ENCODE measurements at regions not wholly inside any gene's neighbourhood (a gene's known extent, or its start where the extent isn't known, plus 50 kb on each side); places are given as distances from the start of the nearest gene placed in this dataset.
A peak's percentile ranks its signal among the peaks of the same experiment; 100 is the strongest.

DNA sequence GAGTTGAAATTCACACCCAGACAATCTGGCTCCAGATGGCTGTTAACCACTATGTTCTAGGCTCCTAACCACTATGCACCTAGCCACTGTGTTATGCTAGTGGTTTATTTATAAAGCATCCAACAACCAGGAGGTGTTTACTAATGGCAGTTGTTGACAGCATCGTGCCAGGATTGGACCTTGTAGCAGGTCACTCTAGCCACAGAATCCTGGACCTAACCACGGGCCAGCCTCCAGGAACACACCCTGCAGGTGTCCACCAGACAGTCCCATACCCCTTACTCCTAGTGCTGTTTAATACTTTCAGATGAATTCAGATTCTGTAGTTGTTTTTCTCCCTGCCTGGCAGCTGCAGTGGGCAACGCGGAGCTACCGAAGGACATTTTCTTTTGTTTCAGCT lies 109.4 kb upstream of the MYL2 start:
- TF ChIP-seq, protein P1, sequence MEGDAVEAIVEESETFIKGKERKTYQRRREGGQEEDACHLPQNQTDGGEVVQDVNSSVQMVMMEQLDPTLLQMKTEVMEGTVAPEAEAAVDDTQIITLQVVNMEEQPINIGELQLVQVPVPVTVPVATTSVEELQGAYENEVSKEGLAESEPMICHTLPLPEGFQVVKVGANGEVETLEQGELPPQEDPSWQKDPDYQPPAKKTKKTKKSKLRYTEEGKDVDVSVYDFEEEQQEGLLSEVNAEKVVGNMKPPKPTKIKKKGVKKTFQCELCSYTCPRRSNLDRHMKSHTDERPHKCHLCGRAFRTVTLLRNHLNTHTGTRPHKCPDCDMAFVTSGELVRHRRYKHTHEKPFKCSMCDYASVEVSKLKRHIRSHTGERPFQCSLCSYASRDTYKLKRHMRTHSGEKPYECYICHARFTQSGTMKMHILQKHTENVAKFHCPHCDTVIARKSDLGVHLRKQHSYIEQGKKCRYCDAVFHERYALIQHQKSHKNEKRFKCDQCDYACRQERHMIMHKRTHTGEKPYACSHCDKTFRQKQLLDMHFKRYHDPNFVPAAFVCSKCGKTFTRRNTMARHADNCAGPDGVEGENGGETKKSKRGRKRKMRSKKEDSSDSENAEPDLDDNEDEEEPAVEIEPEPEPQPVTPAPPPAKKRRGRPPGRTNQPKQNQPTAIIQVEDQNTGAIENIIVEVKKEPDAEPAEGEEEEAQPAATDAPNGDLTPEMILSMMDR (conservative IDR thresholded peaks at IDR 0.05) = no peak
- no peak overlapping the region for H3K27ac ChIP-seq

DNA sequence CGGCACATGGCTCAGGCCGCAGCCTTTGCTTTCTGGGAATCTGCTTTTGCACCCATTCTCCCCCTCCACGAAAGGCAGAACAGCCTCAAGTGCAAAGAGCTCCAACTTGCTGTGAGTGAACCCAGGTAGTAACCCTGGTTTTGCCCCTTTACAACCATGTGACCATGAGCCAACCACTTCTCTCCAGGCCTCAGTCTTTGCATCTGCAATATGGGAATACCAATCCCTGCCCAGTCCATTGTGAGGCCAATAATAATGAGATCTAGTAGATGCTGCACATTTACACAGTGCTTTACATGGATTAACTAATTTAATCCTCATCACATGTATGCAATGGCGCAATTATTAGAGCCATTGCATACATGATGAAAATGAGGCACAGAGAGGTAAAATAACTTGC lies 108.9 kb upstream of the MYL2 start:
- TF ChIP-seq, protein P1 (conservative IDR thresholded peaks at IDR 0.05) = no peak
- H3K27ac ChIP-seq = no peak overlapping the region

DNA sequence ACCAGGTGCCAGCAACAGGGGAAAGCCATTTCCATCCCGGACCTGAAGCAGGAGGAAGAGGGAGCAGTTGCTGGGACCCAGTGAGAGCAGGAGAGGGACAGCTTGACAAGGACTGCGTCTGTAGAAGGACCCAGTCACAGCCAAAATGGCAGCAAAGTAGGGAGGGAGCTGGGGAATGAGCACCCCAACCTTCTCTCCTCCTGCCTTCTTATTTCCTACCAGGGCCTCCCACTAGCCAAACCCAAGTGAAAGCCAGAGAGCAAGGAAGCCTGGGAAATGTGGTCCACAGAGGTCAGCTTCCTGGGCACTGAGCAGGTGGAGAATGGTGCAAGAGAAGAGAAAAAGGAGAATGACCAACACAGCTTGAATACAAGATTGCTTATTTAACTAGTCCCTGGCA lies 108.5 kb upstream of the MYL2 start:
- no peak overlapping the region for H3K27ac ChIP-seq
- TF ChIP-seq, protein P1 (conservative IDR thresholded peaks at IDR 0.05) = no peak

DNA sequence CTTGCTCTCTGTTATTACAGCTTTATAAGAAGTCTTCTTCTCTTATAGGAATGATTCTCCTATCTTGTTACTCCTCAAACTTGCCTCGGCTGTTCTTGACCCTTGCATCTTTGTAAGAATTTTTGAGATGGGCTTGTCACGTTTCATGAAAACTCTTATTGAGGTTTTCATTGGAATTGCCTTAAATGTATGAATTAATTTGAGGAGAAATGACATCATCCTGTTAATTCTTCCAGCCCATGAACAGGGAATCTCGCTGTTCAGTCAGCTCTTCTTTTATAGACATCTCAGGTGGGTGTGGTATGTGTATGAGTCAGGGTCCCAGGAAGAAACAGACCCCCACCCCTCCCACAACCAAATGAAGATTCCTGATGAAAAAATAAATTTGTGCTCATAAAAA lies 107.1 kb upstream of the MYL2 start:
- TF ChIP-seq, protein P1 (conservative IDR thresholded peaks at IDR 0.05) = no peak
- H3K27ac ChIP-seq = no peak overlapping the region

DNA sequence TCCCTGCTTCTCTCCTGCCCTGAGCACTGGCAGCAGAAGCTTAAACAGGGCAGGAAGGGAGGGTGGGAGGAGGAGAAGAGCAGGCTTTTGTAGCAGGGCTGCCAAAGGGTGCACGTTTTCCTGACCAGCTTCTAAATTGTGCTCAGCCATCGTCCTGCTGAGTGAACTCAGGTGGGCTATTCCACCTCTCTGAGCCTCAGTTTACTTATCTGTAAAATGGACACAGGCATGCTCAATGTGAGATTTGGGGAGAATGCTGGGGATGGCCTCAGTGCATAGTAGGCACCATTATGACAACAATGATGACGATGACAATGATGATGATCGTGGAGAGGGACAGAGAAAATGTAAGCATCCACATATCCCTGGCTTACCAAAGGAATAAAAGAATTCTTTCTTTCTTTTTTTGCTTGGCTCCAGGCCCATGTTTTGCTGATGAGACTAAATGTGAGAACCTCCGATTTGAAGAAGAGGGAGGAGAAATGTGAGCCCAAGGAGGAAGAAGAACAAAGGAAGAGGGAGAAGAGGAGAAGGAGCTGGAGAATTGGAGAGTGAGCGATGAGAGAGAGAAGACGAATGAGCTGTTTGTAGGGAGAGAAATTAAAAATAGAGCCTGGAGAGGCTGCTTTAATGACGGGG lies 105.5 kb upstream of the MYL2 start:
- TF ChIP-seq, protein P1 (conservative IDR thresholded peaks at IDR 0.05) = no peak
- no peak overlapping the region for H3K27ac ChIP-seq

DNA sequence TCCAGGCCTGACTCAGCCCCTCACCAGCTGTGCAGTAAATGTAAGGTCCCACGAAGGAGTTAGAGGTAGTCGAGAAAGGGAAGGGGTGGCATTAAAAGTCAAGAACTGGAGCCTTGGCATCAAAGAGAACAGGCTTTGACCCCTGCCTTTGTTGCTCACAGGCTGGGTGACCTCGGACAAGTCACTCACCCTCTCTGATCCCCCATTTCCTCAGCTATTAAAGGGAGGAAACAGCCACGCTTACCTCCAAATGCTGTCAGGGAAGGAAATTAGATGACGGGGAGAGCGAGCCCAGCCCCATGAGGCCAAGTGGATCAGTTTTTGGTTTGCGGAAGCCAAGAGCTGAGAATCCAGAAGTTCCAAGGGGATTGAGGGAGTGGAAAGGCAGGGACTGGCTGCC lies 104.9 kb upstream of the MYL2 start:
- TF ChIP-seq, protein P1 (conservative IDR thresholded peaks at IDR 0.05) = no peak

DNA sequence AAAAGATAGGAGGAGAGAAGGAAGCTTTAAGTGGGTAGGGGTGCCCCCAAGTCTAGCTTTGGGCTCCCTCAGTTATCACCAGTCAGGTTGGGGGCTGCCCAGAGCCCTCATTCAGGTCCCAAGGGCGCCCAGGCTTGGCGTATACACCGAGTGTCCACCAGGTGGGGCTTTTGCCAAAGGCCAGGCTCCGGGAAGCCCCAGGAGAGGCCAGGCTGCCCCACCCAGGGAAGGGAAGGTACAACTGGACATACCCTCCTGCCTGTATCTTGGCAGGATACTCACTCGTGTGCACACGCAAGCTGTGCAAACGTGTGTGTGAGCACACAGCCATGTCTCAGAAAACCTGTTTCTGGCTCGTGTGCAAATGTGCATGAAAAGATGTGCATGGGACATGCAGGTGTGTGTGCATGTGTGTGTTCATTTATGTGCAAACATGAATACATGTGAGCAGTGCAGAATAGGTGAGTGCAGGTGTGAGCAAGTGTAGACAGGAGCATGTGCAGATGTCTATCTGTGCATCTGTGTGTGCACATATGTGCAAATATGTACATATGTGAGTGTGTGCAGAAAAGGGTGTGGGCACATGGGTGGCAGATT lies 103.9 kb upstream of the MYL2 start:
- no peak overlapping the region for H3K27ac ChIP-seq
- TF ChIP-seq, protein P1 (conservative IDR thresholded peaks at IDR 0.05) = peak; percentile 98

More for the DNA sequence above, 104.9 kb upstream of the MYL2 start:
- H3K27ac ChIP-seq = no peak overlapping the region
